Heart right ventricle (tissue), 16 donors: ENCODE measurements at regions not wholly inside any gene's neighbourhood (a gene's known extent, or its start where the extent isn't known, plus 50 kb on each side); places are given as distances from the start of the nearest gene placed in this dataset.

Experiments used
- ATAC-seq, 8 donors: fragments of 200-7000 bp; cut with Tn5 transposase; one replicate each; pipeline ENCODE4 v1.9.1; 2020; ENCODE audit warnings: mild to moderate bottlenecking in 8 of 8, moderate library complexity in 8 of 8, moderate number of reproducible peaks in 1 of 8
- DNase-seq, 2 donors: peaks; one replicate each; pipeline ENCODE4 v3.0.0-alpha.2; 2020
- H3K27ac ChIP-seq, 10 donors: fragments of 200-600 bp; sonication (generic) in 2 of 10; one replicate each; pipeline versions ENCODE4 v1.5.0 to v1.8.0; 2020 to 2022; ENCODE audit warnings: mild to moderate bottlenecking in 3 of 10
- H3K27me3 ChIP-seq, 7 donors: fragments of 200-600 bp; one replicate each; pipeline ENCODE4 v1.8.0; 2021 to 2022; ENCODE audit warnings: mild to moderate bottlenecking in 2 of 7
- H3K36me3 ChIP-seq, 9 donors: fragments of 200-600 bp; sonication (generic) in 1 of 9; one replicate each; pipeline versions ENCODE4 v1.5.0 to v1.8.0; 2020 to 2022; ENCODE audit warnings: mild to moderate bottlenecking in 2 of 9
- H3K4me1 ChIP-seq, 9 donors: fragments of 200-600 bp; sonication (generic) in 1 of 9; one replicate each; pipeline versions ENCODE4 v1.5.0 to v1.8.0; 2020 to 2022; ENCODE audit warnings: mild to moderate bottlenecking in 4 of 9
- H3K4me3 ChIP-seq, 10 donors: fragments of 200-600 bp; sonication (generic) in 2 of 10; one replicate each; pipeline versions ENCODE4 v1.5.0 to v1.8.0; 2020 to 2022; ENCODE audit warnings: mild to moderate bottlenecking in 7 of 10, moderate library complexity in 2 of 10
- H3K9me3 ChIP-seq, 11 donors: fragments of 200-600 bp in 10 of 11; sonication (generic) in 2 of 11; one replicate each; pipeline versions ENCODE4 v1.5.0 to v1.8.0; 2013 to 2022; ENCODE audit warnings: mild to moderate bottlenecking in 2 of 11, control low read depth in 1 of 11, moderate library complexity in 1 of 11
- WGBS, 2 donors: extraction: QIAGEN DNeasy Blood & Tissue Kit; methylation state at CpG; one replicate each; pipeline ENCODE4 v1.1.7; 2013; ENCODE audit warnings: inconsistent platforms in 1 of 2; 5-methylcytosine and 5-hydroxymethylcytosine counted together
- intact Hi-C, 10 donors: fragments of 100-400 bp; cut with DNase I; formaldehyde crosslinking; loops; one replicate each; pipeline versions ENCODE4 v1.11.1 to v1.14.2; 2022
- TF ChIP-seq, protein P1 (sequence below), 9 donors: fragments of 200-600 bp; sonication (generic) in 2 of 9; IDR thresholded peaks; one replicate each; pipeline versions ENCODE4 v1.5.0 to v1.8.0; 2021 to 2022; ENCODE audit warnings: antibody characterized with exemption in 9 of 9, mild to moderate bottlenecking in 5 of 9, moderate library complexity in 1 of 9
- donor health status: Arrhythmogenic right ventricular cardiomyopathy.
- donor health status: ischemic (EF 13 %, LVEDD 7.1; RV severe dilation, severe dysfunction).
- donor health status: healthy with polysubstance abuse.
- donor health status: DM: no; HTN: yes; CAD: no.
- donor health status: DM: no; HTN: no; CAD: no.
- donor health status: ischemic (EF 25% LVEDD 6.9; RV normal size, moderate dysfunction).
- donor health status: ischemic (EF 25% LVEDD 5.7; RV mildly dilated, moderate dysfunction).
- donor health status: healthy.
- donor health status: DM: yes; HTN: yes; CAD: no.
- donor health status: Ischemic cardiomyopathy.
- donor health status: ischemic (EF 35%, LVEDD 5.7; RV mildly dilated, moderate dysfunction).
- donor health status: nonischemic (EF 11% LVEDD 7.7; RV severe dilation, severe dysfunction).
- donor health status: DM: yes; HTN: yes; CAD: no.
- donor health status: PGD.
- donor health status: ischemic (EF 29% LVEDD 5.4; RV normal size, mild dysfunction).
- donor health status: nonischemic (EF 23%, LVEDD 6.1; RV moderate dilation, normal function).

DNA sequence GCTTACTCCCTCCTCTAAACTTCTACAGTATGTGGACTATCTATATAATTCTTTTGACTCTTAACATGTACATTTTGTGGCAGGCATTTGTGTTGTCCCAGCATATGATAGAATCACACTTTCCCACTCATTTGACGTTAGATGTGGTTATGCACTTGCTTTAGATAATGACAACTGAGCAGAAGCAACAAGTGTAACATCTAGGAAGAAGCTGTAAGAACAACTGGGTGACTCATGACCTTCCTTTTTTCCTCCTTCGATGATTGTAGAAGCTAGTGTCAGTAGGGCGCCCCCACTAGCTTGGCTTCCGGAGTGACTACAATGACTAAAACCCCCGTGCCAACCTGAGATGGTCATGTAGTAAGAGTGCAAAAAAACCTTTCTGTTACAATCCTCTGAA, 74.6 kb upstream of the CEP85L start:
- TF ChIP-seq, protein P1, sequence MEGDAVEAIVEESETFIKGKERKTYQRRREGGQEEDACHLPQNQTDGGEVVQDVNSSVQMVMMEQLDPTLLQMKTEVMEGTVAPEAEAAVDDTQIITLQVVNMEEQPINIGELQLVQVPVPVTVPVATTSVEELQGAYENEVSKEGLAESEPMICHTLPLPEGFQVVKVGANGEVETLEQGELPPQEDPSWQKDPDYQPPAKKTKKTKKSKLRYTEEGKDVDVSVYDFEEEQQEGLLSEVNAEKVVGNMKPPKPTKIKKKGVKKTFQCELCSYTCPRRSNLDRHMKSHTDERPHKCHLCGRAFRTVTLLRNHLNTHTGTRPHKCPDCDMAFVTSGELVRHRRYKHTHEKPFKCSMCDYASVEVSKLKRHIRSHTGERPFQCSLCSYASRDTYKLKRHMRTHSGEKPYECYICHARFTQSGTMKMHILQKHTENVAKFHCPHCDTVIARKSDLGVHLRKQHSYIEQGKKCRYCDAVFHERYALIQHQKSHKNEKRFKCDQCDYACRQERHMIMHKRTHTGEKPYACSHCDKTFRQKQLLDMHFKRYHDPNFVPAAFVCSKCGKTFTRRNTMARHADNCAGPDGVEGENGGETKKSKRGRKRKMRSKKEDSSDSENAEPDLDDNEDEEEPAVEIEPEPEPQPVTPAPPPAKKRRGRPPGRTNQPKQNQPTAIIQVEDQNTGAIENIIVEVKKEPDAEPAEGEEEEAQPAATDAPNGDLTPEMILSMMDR (IDR thresholded peaks at IDR 0.05), result no peak
- ATAC-seq (no peak), DNase-seq (no peak)
- Histone ChIP-seq H3K36me3 (no peaks in the 10 kb centered on the region), H3K9me3 (no peaks in the 10 kb centered on the region), H3K27me3 (no peaks in the 10 kb centered on the region), H3K27ac (no peak overlapping the region), H3K4me3 (no peak overlapping the region), H3K4me1 (peaks cover 0 to 13% (median 0%) of the 10 kb centered on the region in 9 donors)
- intact Hi-C loops, result no loop called here
- 82 to 90% methylated on average over 5 of the region's 5 CpGs for WGBS, 2 donors

DNA sequence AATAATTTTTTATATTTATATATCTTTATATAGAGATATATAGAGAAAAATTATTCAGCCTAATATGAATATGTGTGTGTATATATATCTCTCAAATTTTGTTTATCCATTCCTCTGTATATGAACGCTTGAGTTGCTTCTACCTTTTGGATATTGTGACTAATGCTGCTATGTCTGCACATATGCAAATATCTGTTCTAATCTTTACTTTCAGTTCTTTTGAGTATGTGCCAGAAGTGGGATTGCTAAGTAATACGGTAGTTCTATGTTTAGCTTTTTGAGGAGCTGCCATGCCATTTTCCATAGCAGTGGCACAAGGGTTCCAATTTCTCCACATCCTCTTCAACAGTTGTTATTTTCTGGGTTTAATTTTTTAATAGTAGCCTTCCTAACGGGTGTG, 72.8 kb upstream of the CEP85L start:
- 51 to 57% methylated on average over 3 of the region's 3 CpGs for WGBS, 2 donors
- H3K4me1 ChIP-seq, result peaks cover 0 to 18% (median 0%) of the 10 kb centered on the region in 9 donors
- peak in 2 of 8 donors; percentile 55 to 63 for ATAC-seq

DNA sequence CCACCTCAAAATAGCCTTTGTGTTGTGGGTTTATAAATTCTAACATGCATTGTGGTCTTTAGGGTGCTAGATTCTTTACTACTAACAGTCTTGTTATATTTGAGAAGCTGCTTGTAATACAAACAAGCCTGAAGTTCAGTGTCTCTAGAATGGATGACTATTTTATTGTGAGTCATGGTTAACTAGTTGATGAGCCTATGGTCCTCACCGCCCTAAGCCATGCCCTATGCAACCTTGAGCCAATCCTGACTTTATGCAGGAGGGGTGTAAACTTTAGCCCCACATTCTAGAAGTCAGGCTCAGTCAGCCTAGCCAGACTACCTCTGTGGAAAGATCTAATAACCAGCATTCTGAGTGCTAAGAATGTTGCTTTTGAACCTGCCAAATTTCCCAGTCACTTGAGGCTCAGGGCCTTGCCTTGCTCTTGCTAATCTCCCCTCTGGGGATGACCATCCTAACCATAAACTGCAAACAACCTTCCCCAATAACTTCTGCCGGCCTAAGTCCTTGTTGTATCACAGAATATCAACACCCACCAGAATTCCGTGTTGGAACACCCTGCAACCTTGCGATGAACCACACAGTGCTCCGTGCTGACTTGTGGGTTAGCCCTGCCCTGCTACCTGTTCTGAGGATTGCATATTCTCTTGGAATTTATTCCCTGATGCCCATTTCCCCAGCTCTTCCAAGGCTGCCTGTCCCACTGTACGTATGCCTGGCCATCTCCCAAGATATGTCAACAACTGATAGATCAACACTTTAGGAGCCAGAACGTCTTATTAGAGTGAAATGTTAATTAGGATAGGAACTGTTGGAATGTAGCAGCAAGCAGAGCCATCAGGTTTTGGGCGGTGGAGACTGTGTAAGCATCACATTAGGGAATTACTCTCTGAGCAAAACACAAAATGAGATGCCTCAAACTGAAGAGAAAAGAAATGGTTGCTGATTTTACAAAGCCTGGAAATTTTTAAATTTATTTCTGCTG, 71.7 kb upstream of the CEP85L start:
- Histone ChIP-seq H3K9me3 (no peaks in the 10 kb centered on the region), H3K36me3 (no peaks in the 10 kb centered on the region), H3K4me3 (no peak overlapping the region), H3K27ac (no peak overlapping the region), H3K27me3 (no peaks in the 10 kb centered on the region), H3K4me1 (peaks cover 0 to 18% (median 0%) of the 10 kb centered on the region in 9 donors)
- DNase-seq (no peak), ATAC-seq (peak in 1 of 8 donors; percentile 27)
- TF ChIP-seq, protein P1 (IDR thresholded peaks at IDR 0.05), result no peak
- intact Hi-C loops, result no loop called here
- WGBS, 2 donors, result 56 to 71% methylated on average over 8 of the region's 8 CpGs

More for the DNA sequence above, 72.8 kb upstream of the CEP85L start:
- no peaks in the 10 kb centered on the region for H3K27me3 ChIP-seq
- intact Hi-C loops, result no loop called here
- no peak for DNase-seq
- H3K27ac ChIP-seq, result no peak overlapping the region
- H3K36me3 ChIP-seq, result no peaks in the 10 kb centered on the region
- no peaks in the 10 kb centered on the region for H3K9me3 ChIP-seq
- TF ChIP-seq, protein P1 (IDR thresholded peaks at IDR 0.05), result no peak
- no peak overlapping the region for H3K4me3 ChIP-seq

DNA sequence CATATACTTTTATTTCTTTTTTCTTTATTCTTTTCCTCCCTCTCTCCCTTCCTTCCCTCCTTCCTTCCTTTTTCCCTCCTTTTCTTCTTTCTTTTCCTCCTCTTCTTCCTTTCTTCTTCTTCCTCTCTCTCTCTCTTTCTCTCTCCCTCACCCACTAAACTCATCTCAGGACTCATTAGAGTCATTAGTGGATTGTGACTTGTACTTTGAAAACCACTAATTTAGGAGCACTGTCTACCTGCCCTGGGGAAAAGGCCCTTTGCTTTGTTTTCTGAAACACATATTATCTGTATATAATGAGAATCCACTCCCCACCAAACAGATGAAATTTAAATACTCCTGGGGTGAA, 68.7 kb upstream of the CEP85L start:
- peaks cover 0 to 17% (median 0%) of the 10 kb centered on the region in 9 donors for H3K4me1 ChIP-seq
- intact Hi-C loops, result no loop called here
- H3K27me3 ChIP-seq, result no peaks in the 10 kb centered on the region
- no peaks in the 10 kb centered on the region for H3K9me3 ChIP-seq
- H3K27ac ChIP-seq, result no peak overlapping the region
- TF ChIP-seq, protein P1 (IDR thresholded peaks at IDR 0.05), result no peak
- H3K4me3 ChIP-seq, result no peak overlapping the region
- DNase-seq, result no peak
- no peak for ATAC-seq
- H3K36me3 ChIP-seq, result no peaks in the 10 kb centered on the region
